K562 (cell line): ENCODE measurements at regions not wholly inside any gene's neighbourhood (a gene's known extent, or its start where the extent isn't known, plus 50 kb on each side); places are given as distances from the start of the nearest gene placed in this dataset.
A peak's percentile ranks its signal among the peaks of the same experiment; 100 is the strongest.

Experiments used
- HDAC6 ChIP-seq: IDR thresholded peaks from 2 replicates; pipeline ENCODE4 v1.6.1; 2012; ENCODE audit warnings: low read depth, mild to moderate bottlenecking, control low read depth, inconsistent platforms, low read length, moderate library complexity
- HOMEZ ChIP-seq: fragments of 250-450 bp; sonication (Bioruptor Pico); IDR thresholded peaks from 2 replicates; pipeline ENCODE4 v1.4.0; 2020; ENCODE audit warnings: mild to moderate bottlenecking, moderate library complexity
- KAT7 ChIP-seq: sonication (generic); formaldehyde crosslinking; IDR thresholded peaks from 2 replicates; pipeline ENCODE4 v1.8.0; 2022; ENCODE audit warnings: missing genetic modification reagents, mild to moderate bottlenecking, borderline replicate concordance
- MLX ChIP-seq, 2 experiments: fragments of 450-650 bp in 1 of 2; sonication (generic) in 1 of 2; formaldehyde crosslinking; conservative IDR thresholded peaks; 2 replicates each; pipeline versions ENCODE4 v1.4.0 to v1.8.1; 2020 to 2022; ENCODE audit warnings: mild to moderate bottlenecking in 1 of 2, missing genetic modification reagents in 1 of 2
- SMC3 ChIP-seq: conservative IDR thresholded peaks from 2 replicates; pipeline ENCODE4 v1.6.1; 2011; ENCODE audit warnings: low read depth, low read length, improper control_type of control experiment; ENCODE audit not compliant: insufficient read depth
- ZHX1 ChIP-seq: fragments of 150-350 bp; conservative IDR thresholded peaks from 2 replicates; pipeline ENCODE4 v1.6.1; 2014; ENCODE audit warnings: low read length
- ZNF561 ChIP-seq: fragments of 450-650 bp; formaldehyde crosslinking; conservative IDR thresholded peaks from 2 replicates; pipeline ENCODE4 v1.4.0; 2020; ENCODE audit warnings: mild to moderate bottlenecking, moderate library complexity
- ZNF589 ChIP-seq: fragments of 200-800 bp; sonication (Bioruptor generic); IDR thresholded peaks from 2 replicates; pipeline ENCODE4 v1.6.1; 2016; ENCODE audit warnings: low read depth, missing genetic modification characterization, missing compliant biosample characterization
- ZNF740 ChIP-seq, 3 experiments: fragments of 200-800 bp in 1 of 3; sonication (Bioruptor generic) in 1 of 3; sonication (generic) in 1 of 3; formaldehyde crosslinking in 1 of 3; IDR thresholded peaks; 2 replicates each; pipeline versions ENCODE4 v1.6.1 to v1.8.0; 2016 to 2022; ENCODE audit warnings: mild to moderate bottlenecking in 2 of 3, missing compliant biosample characterization in 2 of 3, missing genetic modification characterization in 2 of 3, missing genetic modification reagents in 1 of 3
- TF ChIP-seq, protein P1 (sequence below), 3 experiments: IDR thresholded peaks in 2 of 3; conservative IDR thresholded peaks in 1 of 3; 2 replicates each; pipeline ENCODE4 v1.5.1; 2011 to 2012; ENCODE audit warnings: low read length in 3 of 3, mild to moderate bottlenecking in 3 of 3, control low read depth in 2 of 3, improper control_type of control experiment in 1 of 3, inconsistent platforms in 1 of 3, low read depth in 1 of 3, mixed read lengths in 1 of 3, moderate library complexity in 1 of 3; ENCODE audit not compliant: insufficient read depth in 2 of 3
- TF ChIP-seq, protein P2 (sequence below), 2 experiments: fragments of 450-650 bp in 1 of 2; sonication (generic) in 1 of 2; formaldehyde crosslinking in 1 of 2; IDR thresholded peaks in 1 of 2; conservative IDR thresholded peaks in 1 of 2; 2 replicates each; pipeline versions ENCODE4 v1.6.1 to v1.8.1; 2016 to 2023; ENCODE audit warnings: mild to moderate bottlenecking in 2 of 2, moderate library complexity in 2 of 2, inconsistent platforms in 1 of 2, missing genetic modification reagents in 1 of 2

- TF ChIP-seq MLX (CRISPR knock-in tag; conservative IDR thresholded peaks at IDR 0.05) = no peak
- no peak for TF ChIP-seq ZNF740 (CRISPR knock-in tag; IDR thresholded peaks at IDR 0.05)
- TF ChIP-seq ZNF740 (tag; IDR thresholded peaks at IDR 0.05) = no peak
- no peak for TF ChIP-seq ZHX1
- TF ChIP-seq, protein P1, sequence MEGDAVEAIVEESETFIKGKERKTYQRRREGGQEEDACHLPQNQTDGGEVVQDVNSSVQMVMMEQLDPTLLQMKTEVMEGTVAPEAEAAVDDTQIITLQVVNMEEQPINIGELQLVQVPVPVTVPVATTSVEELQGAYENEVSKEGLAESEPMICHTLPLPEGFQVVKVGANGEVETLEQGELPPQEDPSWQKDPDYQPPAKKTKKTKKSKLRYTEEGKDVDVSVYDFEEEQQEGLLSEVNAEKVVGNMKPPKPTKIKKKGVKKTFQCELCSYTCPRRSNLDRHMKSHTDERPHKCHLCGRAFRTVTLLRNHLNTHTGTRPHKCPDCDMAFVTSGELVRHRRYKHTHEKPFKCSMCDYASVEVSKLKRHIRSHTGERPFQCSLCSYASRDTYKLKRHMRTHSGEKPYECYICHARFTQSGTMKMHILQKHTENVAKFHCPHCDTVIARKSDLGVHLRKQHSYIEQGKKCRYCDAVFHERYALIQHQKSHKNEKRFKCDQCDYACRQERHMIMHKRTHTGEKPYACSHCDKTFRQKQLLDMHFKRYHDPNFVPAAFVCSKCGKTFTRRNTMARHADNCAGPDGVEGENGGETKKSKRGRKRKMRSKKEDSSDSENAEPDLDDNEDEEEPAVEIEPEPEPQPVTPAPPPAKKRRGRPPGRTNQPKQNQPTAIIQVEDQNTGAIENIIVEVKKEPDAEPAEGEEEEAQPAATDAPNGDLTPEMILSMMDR (IDR thresholded peaks at IDR 0.05 in 2 of 3, conservative IDR thresholded peaks at IDR 0.05 in 1 of 3; ENCODE audit: insufficient read depth in 2 of 3, low read depth in 1 of 3, low read length in 3 of 3) = no peak
- no peak for TF ChIP-seq SMC3
- no peak for TF ChIP-seq HDAC6
- TF ChIP-seq ZNF561 (CRISPR knock-in tag) = no peak
- TF ChIP-seq, protein P2, sequence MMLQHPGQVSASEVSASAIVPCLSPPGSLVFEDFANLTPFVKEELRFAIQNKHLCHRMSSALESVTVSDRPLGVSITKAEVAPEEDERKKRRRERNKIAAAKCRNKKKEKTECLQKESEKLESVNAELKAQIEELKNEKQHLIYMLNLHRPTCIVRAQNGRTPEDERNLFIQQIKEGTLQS (IDR thresholded peaks at IDR 0.05) = no peak
- TF ChIP-seq, protein P2 (CRISPR knock-in tag; conservative IDR thresholded peaks at IDR 0.05) = 0 out of 2 replicates have a peak, but pooled peaks have one; percentile 69
- TF ChIP-seq HOMEZ (CRISPR knock-in tag) = no peak
- TF ChIP-seq KAT7 (CRISPR knock-in tag) = no peak
- TF ChIP-seq ZNF589 (CRISPR knock-in tag) = no peak
These were observed 66.8 kb upstream of the ABL1 start for GRCh38 chr9:130768265-130768664.
